Panc1 (cell line): ENCODE measurements at regions not wholly inside any gene's neighbourhood (a gene's known extent, or its start where the extent isn't known, plus 50 kb on each side); places are given as distances from the start of the nearest gene placed in this dataset.

Experiments
- ATAC-seq: fragments of 200-7000 bp; cut with Tn5 transposase; 2 replicates; pipeline ENCODE4 v1.9.1; 2020; ENCODE audit warnings: mild to moderate bottlenecking, moderate library complexity
- BruUV-seq: library from RNA; stranded (reverse); fragments of 400-500 nt; replicated peaks from 2 replicates; lab custom pipeline; 2021; lab: Mats Ljungman, UMichigan
- CTCF ChIA-PET: fragments of 300-600 bp; sonication (Branson Sonifier 250); formaldehyde crosslinking; loops from one replicate; lab custom pipeline; 2022; ENCODE audit warnings: antibody characterized with exemption; lab: Charles Lee
- POLR2A ChIA-PET: fragments of 300-600 bp; sonication (Branson Sonifier 250); formaldehyde crosslinking; loops from one replicate; lab custom pipeline; 2022; ENCODE audit warnings: antibody characterized with exemption; lab: Charles Lee
- DNase-seq: peaks from one replicate; pipeline ENCODE4 v3.0.0-alpha.2; 2010; ENCODE audit warnings: low read depth, low spot score
- H3K27ac ChIP-seq: 2 replicates; pipeline ENCODE4 v1.5.1; 2011; ENCODE audit warnings: mild to moderate bottlenecking, low read length, inconsistent platforms
- H3K27me3 ChIP-seq: fragments of 200-500 bp; sonication (Bioruptor generic); 2 replicates; pipeline ENCODE4 v1.6.0; 2014; ENCODE audit warnings: low read length, inconsistent platforms; ENCODE audit not compliant: control insufficient read depth, insufficient read depth
- H3K36me3 ChIP-seq: fragments of 200-500 bp; sonication (Bioruptor generic); 2 replicates; pipeline ENCODE4 v1.5.1; 2014; ENCODE audit warnings: inconsistent platforms, mild to moderate bottlenecking, low read length, moderate library complexity; ENCODE audit not compliant: control insufficient read depth, insufficient read depth
- H3K4me1 ChIP-seq: 2 replicates; pipeline ENCODE4 v1.5.1; 2011; ENCODE audit warnings: inconsistent platforms, mild to moderate bottlenecking, low read length, moderate library complexity; ENCODE audit not compliant: control insufficient read depth, insufficient read depth
- H3K4me3 ChIP-seq, 2 experiments: 2 replicates each; pipeline ENCODE4 v1.5.1; 2011 to 2012; ENCODE audit warnings: low read depth in 2 of 2, low read length in 2 of 2, mild to moderate bottlenecking in 2 of 2, inconsistent platforms in 1 of 2, moderate library complexity in 1 of 2
- H3K9me3 ChIP-seq: fragments of 200-500 bp; sonication (Bioruptor generic); 2 replicates; pipeline ENCODE4 v1.5.1; 2014; ENCODE audit warnings: low read depth, mild to moderate bottlenecking, inconsistent platforms, low read length, moderate library complexity; ENCODE audit not compliant: control insufficient read depth, insufficient read depth
- CTCF ChIP-seq: fragments of 450-650 bp; IDR thresholded peaks from 2 replicates; pipeline ENCODE4 v1.5.1; 2017; ENCODE audit warnings: mild to moderate bottlenecking
- POLR2AphosphoS5 ChIP-seq: IDR thresholded peaks from 2 replicates; pipeline ENCODE4 v1.6.1; 2012; ENCODE audit warnings: mild to moderate bottlenecking, low read depth, low read length, moderate library complexity
- REST ChIP-seq, 2 experiments: IDR thresholded peaks; 2 replicates each; pipeline ENCODE4 v1.6.1; 2011 to 2012; ENCODE audit warnings: low read depth in 2 of 2, control low read depth in 1 of 2, low read length in 1 of 2, mild to moderate bottlenecking in 1 of 2, moderate library complexity in 1 of 2; ENCODE audit not compliant: insufficient read depth in 1 of 2
- SIN3A ChIP-seq: IDR thresholded peaks from 2 replicates; pipeline ENCODE4 v1.6.1; 2012; ENCODE audit warnings: low read depth, mild to moderate bottlenecking, low read length, moderate library complexity, borderline replicate concordance; ENCODE audit not compliant: insufficient read depth
- TCF7L2 ChIP-seq: IDR thresholded peaks from 2 replicates; pipeline ENCODE4 v1.6.1; 2011; ENCODE audit warnings: mild to moderate bottlenecking, low read depth, low read length, inconsistent platforms
- in situ Hi-C: cut with HindIII; loops from 2 replicates; pipeline ENCODE4 v1.10.0; 2016; ENCODE audit warnings: low sequenced_read_pairs, low pct_unique_long_range_greater_than_20kb
- intact Hi-C: fragments of 100-400 bp; cut with micrococcal nuclease; formaldehyde crosslinking; loops from one replicate; pipeline ENCODE4 v1.10.0; 2022; ENCODE audit not compliant: unreplicated experiment

GRCh38 chr4:126731062-126731461 lies 901.7 kb upstream of the INTU start:
- intact Hi-C loops (no loop called here), in situ Hi-C loops (no loop called here)
- POLR2A ChIA-PET: no interaction called here
- CTCF ChIA-PET: no interaction called here
- no TSS peak for BruUV-seq
- H3K27me3 ChIP-seq: no peaks in the 10 kb centered on the region
- H3K4me1 ChIP-seq: no peaks in the 10 kb centered on the region
- H3K27ac ChIP-seq: no peak overlapping the region
- DNase-seq (no peak), ATAC-seq (no peak)
- H3K36me3 ChIP-seq: no peaks in the 10 kb centered on the region
- TF ChIP-seq SIN3A: no peak
- TF ChIP-seq TCF7L2: no peak
- TF ChIP-seq CTCF: no peak
- no peaks in the 10 kb centered on the region for H3K9me3 ChIP-seq
- no peak overlapping the region for H3K4me3 ChIP-seq

GRCh38 chr4:126733301-126733700 lies 899.5 kb upstream of the INTU start:
- ChIA-PET CTCF (no interaction called here), POLR2A (no interaction called here)
- H3K27me3 ChIP-seq: no peaks in the 10 kb centered on the region
- BruUV-seq: no TSS peak
- H3K27ac ChIP-seq: no peak overlapping the region
- no peak overlapping the region for H3K4me3 ChIP-seq
- H3K4me1 ChIP-seq: no peaks in the 10 kb centered on the region
- no peaks in the 10 kb centered on the region for H3K36me3 ChIP-seq
- no peaks in the 10 kb centered on the region for H3K9me3 ChIP-seq
- intact Hi-C loops: no loop called here
- TF ChIP-seq REST (IDR thresholded peaks at IDR 0.05; ENCODE audit: insufficient read depth in 1 of 2, low read depth in 2 of 2, low read length in 1 of 2) (no peak), POLR2AphosphoS5 (no peak), TCF7L2 (no peak), CTCF (no peak), SIN3A (no peak)
- in situ Hi-C loops: no loop called here
- ATAC-seq (no peak; the same call in 1 of the 2 replicates), DNase-seq (no peak)

GRCh38 chr4:126734465-126734864 lies 898.3 kb upstream of the INTU start:
- ChIA-PET CTCF (no interaction called here), POLR2A (no interaction called here)
- Histone ChIP-seq H3K4me3 (no peak overlapping the region), H3K36me3 (no peaks in the 10 kb centered on the region), H3K9me3 (no peaks in the 10 kb centered on the region), H3K4me1 (no peaks in the 10 kb centered on the region), H3K27ac (no peak overlapping the region), H3K27me3 (no peaks in the 10 kb centered on the region)
- intact Hi-C loops: no loop called here
- ATAC-seq (no peak), DNase-seq (no peak)
- no peak for TF ChIP-seq TCF7L2
- no peak for TF ChIP-seq REST (IDR thresholded peaks at IDR 0.05; ENCODE audit: insufficient read depth in 1 of 2, low read depth in 2 of 2, low read length in 1 of 2)
- no peak for TF ChIP-seq CTCF
- no peak for TF ChIP-seq SIN3A
- no TSS peak for BruUV-seq
- in situ Hi-C loops: no loop called here
